Activated naive CD8-positive, alpha-beta T cell treated with anti-CD3 and anti-CD28 coated beads, Interleukin-2, amount 10 ng/mL, durations not matched to agents 7 days and 5 days (primary cell): ENCODE measurements at regions not wholly inside any gene's neighbourhood (a gene's known extent, or its start where the extent isn't known, plus 50 kb on each side); places are given as distances from the start of the nearest gene placed in this dataset.
"Not testable (repeated sequence)": the region's sequence is repeated elsewhere in the genome, so short reads cannot be mapped to it uniquely, and the experiment has no call there.

Experiments
- ATAC-seq: fragments of 150-1000 bp; cut with Tn5 transposase; one replicate; pipeline ENCODE4 v1.10.0; 2021; ENCODE audit warnings: low read depth, moderate library complexity
- POLR2A ChIA-PET: fragments of 350-600 bp; sonication (Branson Sonifier 250); formaldehyde crosslinking; loops from one replicate; lab custom pipeline; 2021; ENCODE audit warnings: antibody characterized with exemption; lab: Charles Lee
- DNase-seq: peaks from one replicate; pipeline ENCODE4 v3.0.0; 2021
- H3K27ac Mint-ChIP-seq: one replicate; pipeline ENCODE4 v1.8.0; 2022; ENCODE audit warnings: mild to moderate bottlenecking, mixed read lengths
- H3K27me3 Mint-ChIP-seq: one replicate; pipeline ENCODE4 v1.8.0; 2022; ENCODE audit warnings: mild to moderate bottlenecking, moderate library complexity, mixed read lengths
- H3K36me3 Mint-ChIP-seq: one replicate; pipeline ENCODE4 v1.8.0; 2021; ENCODE audit warnings: mild to moderate bottlenecking, mixed read lengths
- H3K4me1 Mint-ChIP-seq: one replicate; pipeline ENCODE4 v1.8.0; 2021; ENCODE audit warnings: mixed read lengths
- H3K4me3 Mint-ChIP-seq: one replicate; pipeline ENCODE4 v1.8.0; 2022; ENCODE audit warnings: mild to moderate bottlenecking, moderate library complexity, mixed read lengths
- H3K9me3 Mint-ChIP-seq: one replicate; pipeline ENCODE4 v1.8.0; 2021; ENCODE audit warnings: mixed read lengths

- ATAC-seq, DNase-seq, H3K27ac Mint-ChIP-seq, POLR2A ChIA-PET, H3K4me1 Mint-ChIP-seq, H3K27me3 Mint-ChIP-seq, H3K36me3 Mint-ChIP-seq, H3K4me3 Mint-ChIP-seq: not testable (repeated sequence)
- peaks cover 33% of the 10 kb centered on the region for H3K9me3 Mint-ChIP-seq
Observed at GRCh38 chr22:10748751-10749150, 4779.2 kb upstream of the OR11H1 start.

DNA sequence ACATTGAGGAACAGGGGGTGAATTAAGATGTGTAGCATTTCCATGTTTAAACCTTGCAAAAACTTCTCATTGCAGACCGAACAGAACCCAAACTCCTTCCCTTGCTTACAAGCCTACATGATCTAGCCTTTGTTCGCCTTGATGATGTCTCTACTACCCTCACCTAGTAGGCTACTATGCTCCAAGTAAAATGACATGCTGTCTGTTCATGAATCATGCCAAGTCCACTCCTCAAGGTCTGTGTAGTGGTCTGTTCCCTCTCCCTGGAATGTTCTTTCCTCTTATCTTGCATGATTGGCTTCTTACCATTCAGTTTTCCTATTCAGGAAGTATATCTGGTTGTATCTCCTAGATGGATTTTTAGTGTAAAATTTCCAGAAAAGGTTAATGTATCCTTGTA is 4778.6 kb upstream of the OR11H1 start:
- H3K36me3 Mint-ChIP-seq, ATAC-seq, POLR2A ChIA-PET: not testable (repeated sequence)

GRCh38 chr22:10753566-10753965 is 4774.4 kb upstream of the OR11H1 start:
- not testable (repeated sequence) for H3K36me3 Mint-ChIP-seq

More for the DNA sequence above, 4778.6 kb upstream of the OR11H1 start:
- not testable (repeated sequence) for DNase-seq, H3K4me1 Mint-ChIP-seq, H3K27me3 Mint-ChIP-seq, H3K27ac Mint-ChIP-seq, H3K4me3 Mint-ChIP-seq
- H3K9me3 Mint-ChIP-seq = peaks cover 33% of the 10 kb centered on the region

DNA sequence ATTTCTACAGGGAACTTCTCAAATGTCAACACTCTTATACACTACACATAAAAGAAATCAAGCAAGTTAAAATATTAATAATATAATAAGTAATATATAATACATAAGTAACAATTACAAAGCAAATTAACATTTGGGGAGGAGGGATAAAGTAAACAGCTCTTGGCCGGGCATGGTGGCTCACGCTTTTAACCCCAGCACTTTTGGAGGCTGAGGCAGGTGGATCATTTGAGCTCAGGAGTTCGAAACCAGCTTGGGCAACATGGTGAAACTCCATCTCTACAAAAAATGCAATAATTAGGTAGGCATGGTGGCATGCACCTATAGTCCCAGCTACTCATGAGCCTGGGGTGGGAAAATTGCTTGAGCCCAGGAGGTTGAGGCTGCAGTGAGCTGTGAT is 4772.6 kb upstream of the OR11H1 start:
- H3K4me3 Mint-ChIP-seq, H3K27ac Mint-ChIP-seq, DNase-seq, ATAC-seq, H3K4me1 Mint-ChIP-seq, POLR2A ChIA-PET, H3K27me3 Mint-ChIP-seq, H3K36me3 Mint-ChIP-seq: not testable (repeated sequence)
- peaks cover 19% of the 10 kb centered on the region for H3K9me3 Mint-ChIP-seq

More at GRCh38 chr22:10753566-10753965, 4774.4 kb upstream of the OR11H1 start:
- H3K9me3 Mint-ChIP-seq = peaks cover 25% of the 10 kb centered on the region
- H3K27ac Mint-ChIP-seq, POLR2A ChIA-PET, ATAC-seq, H3K27me3 Mint-ChIP-seq, H3K4me3 Mint-ChIP-seq, H3K4me1 Mint-ChIP-seq, DNase-seq: not testable (repeated sequence)

- H3K27me3 Mint-ChIP-seq, H3K4me3 Mint-ChIP-seq, H3K27ac Mint-ChIP-seq, DNase-seq, H3K36me3 Mint-ChIP-seq, POLR2A ChIA-PET, H3K4me1 Mint-ChIP-seq, ATAC-seq: not testable (repeated sequence)
- peaks cover 14% of the 10 kb centered on the region for H3K9me3 Mint-ChIP-seq
Observed at GRCh38 chr22:10760418-10760817, 4767.6 kb upstream of the OR11H1 start.

- H3K9me3 Mint-ChIP-seq = peaks cover 19% of the 10 kb centered on the region
- POLR2A ChIA-PET, H3K36me3 Mint-ChIP-seq, DNase-seq, H3K27ac Mint-ChIP-seq, ATAC-seq, H3K27me3 Mint-ChIP-seq, H3K4me3 Mint-ChIP-seq, H3K4me1 Mint-ChIP-seq: not testable (repeated sequence)
Observed at GRCh38 chr22:10766320-10766719, 4761.7 kb upstream of the OR11H1 start.

GRCh38 chr22:10768875-10769274 is 4759.1 kb upstream of the OR11H1 start:
- H3K36me3 Mint-ChIP-seq, DNase-seq, H3K4me1 Mint-ChIP-seq, H3K27me3 Mint-ChIP-seq, ATAC-seq, H3K27ac Mint-ChIP-seq, POLR2A ChIA-PET, H3K4me3 Mint-ChIP-seq: not testable (repeated sequence)
- H3K9me3 Mint-ChIP-seq = peaks cover 24% of the 10 kb centered on the region

DNA sequence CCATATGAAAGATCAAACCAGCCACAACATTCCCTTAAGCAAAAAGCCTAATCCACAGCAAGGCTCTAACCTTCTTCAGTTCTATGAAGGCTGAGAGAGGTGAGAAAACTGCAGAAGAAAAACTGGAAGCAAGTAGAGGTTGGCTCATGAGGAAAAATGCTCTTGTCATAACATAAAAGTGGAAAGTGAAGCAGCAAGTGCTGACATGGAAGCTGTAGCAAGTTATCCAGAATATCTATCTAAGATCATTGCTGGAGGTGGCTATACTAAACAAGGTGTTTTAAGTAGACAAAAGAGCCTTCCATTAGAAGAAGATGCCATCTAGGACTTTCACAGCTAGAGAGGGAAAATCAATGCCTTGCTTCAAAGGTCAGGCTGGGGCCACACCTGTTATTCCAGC is 4756.2 kb upstream of the OR11H1 start:
- H3K27me3 Mint-ChIP-seq, H3K4me3 Mint-ChIP-seq, H3K4me1 Mint-ChIP-seq, H3K36me3 Mint-ChIP-seq, DNase-seq, ATAC-seq, POLR2A ChIA-PET, H3K27ac Mint-ChIP-seq: not testable (repeated sequence)
- H3K9me3 Mint-ChIP-seq = peaks cover 27% of the 10 kb centered on the region

DNA sequence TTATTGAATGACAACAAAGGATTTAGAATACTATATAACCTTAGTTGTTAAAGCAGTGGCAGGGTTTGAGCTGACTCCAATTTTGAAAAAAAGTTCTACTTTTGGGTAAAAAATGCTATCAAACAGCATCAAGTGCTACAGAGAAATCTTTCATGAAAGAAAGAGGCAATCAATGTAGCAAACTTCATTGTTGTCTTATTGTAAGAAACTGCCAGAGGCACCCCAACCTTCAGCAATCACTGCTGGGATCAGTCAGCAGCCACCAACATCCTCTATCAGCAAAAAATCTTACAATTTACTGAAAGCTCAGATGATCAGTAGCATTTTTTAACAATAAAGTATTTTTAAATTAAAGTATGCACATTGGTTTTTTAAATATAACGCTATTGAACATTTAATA is 4754.7 kb upstream of the OR11H1 start:
- peaks cover 30% of the 10 kb centered on the region for H3K9me3 Mint-ChIP-seq
- ATAC-seq, DNase-seq, H3K36me3 Mint-ChIP-seq, POLR2A ChIA-PET, H3K27me3 Mint-ChIP-seq, H3K4me3 Mint-ChIP-seq, H3K4me1 Mint-ChIP-seq, H3K27ac Mint-ChIP-seq: not testable (repeated sequence)

GRCh38 chr22:10775601-10776357 is 4752.2 kb upstream of the OR11H1 start:
- ATAC-seq, H3K36me3 Mint-ChIP-seq, H3K4me3 Mint-ChIP-seq, H3K27me3 Mint-ChIP-seq, H3K27ac Mint-ChIP-seq, POLR2A ChIA-PET, H3K4me1 Mint-ChIP-seq, DNase-seq: not testable (repeated sequence)
- peaks cover 39% of the 10 kb centered on the region for H3K9me3 Mint-ChIP-seq

DNA sequence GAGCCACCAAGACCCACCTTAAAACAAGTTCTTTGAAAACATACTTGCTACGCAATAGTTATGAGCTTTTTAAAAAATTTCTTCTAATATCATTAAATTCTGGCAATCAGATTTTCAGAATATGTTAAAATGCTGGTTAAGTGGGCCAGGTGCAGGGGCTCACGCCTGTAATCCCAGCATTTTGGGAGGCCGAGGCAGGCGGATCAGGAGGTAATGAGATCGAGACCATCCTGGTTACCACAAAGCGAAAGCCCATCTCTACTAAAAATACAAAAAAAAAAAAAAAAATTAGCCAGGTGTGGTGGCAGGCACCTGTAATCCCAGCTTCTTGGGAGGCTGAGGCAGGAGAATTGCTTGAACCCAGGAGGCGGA is 4751.6 kb upstream of the OR11H1 start:
- H3K4me1 Mint-ChIP-seq, H3K27ac Mint-ChIP-seq, H3K4me3 Mint-ChIP-seq, DNase-seq, H3K27me3 Mint-ChIP-seq, H3K36me3 Mint-ChIP-seq, POLR2A ChIA-PET, ATAC-seq: not testable (repeated sequence)
- peaks cover 37% of the 10 kb centered on the region for H3K9me3 Mint-ChIP-seq

- ATAC-seq, H3K27ac Mint-ChIP-seq, H3K4me3 Mint-ChIP-seq, H3K36me3 Mint-ChIP-seq, POLR2A ChIA-PET, DNase-seq, H3K27me3 Mint-ChIP-seq, H3K4me1 Mint-ChIP-seq: not testable (repeated sequence)
- H3K9me3 Mint-ChIP-seq = peaks cover 37% of the 10 kb centered on the region
Observed at GRCh38 chr22:10777733-10778132, 4750.3 kb upstream of the OR11H1 start.

DNA sequence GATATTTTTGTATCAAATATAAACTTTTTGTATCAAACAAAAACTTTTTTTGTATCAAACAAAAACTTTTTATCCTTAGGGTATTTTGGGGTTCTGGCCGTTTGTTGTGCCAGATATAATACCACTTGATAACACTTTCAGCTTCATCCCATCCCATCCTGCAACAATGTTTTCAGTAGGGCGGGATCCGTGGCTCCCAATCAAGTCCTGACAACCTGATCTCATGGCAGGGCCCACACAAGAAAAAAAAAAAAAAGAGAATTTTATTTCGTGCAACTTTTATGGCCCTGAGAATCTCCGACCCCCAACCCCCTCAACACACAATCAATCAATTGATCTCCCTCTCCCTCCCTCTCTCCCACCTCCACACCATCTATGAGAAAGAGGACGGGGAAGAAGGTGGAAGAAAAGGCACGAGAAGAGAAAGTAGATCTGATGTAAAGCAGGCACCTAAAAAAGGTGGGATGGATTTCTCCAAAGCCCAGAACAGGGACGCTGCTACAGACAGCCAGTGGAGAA is 4749.6 kb upstream of the OR11H1 start:
- Mint-ChIP-seq H3K4me3 (no peak overlapping the region), H3K27me3 (no peaks in the 10 kb centered on the region), H3K27ac (no peak overlapping the region), H3K9me3 (peaks cover 33% of the 10 kb centered on the region), H3K36me3 (no peaks in the 10 kb centered on the region), H3K4me1 (no peaks in the 10 kb centered on the region)
- POLR2A ChIA-PET = no interaction called here
- no peak for DNase-seq
- no peak for ATAC-seq

GRCh38 chr22:10779200-10779599 is 4748.8 kb upstream of the OR11H1 start:
- ATAC-seq, H3K4me3 Mint-ChIP-seq, DNase-seq, H3K27me3 Mint-ChIP-seq, H3K4me1 Mint-ChIP-seq, H3K27ac Mint-ChIP-seq, POLR2A ChIA-PET, H3K36me3 Mint-ChIP-seq: not testable (repeated sequence)
- peaks cover 36% of the 10 kb centered on the region for H3K9me3 Mint-ChIP-seq
